Calu3 (cell line): ENCODE measurements at regions not wholly inside any gene's neighbourhood (a gene's known extent, or its start where the extent isn't known, plus 50 kb on each side); places are given as distances from the start of the nearest gene placed in this dataset.

ENCODE experiments used
- BruUV-seq: library from RNA; stranded (reverse); fragments of 400-500 nt; replicated peaks from 2 replicates; lab custom pipeline; 2021; lab: Mats Ljungman, UMichigan
- CTCF ChIA-PET: fragments of 300-600 bp; sonication (Branson Sonifier 250); formaldehyde crosslinking; loops from one replicate; lab custom pipeline; 2022; ENCODE audit warnings: antibody characterized with exemption; lab: Charles Lee
- DNase-seq: peaks from one replicate; pipeline ENCODE4 v3.0.0; 2022
- H3K27ac Mint-ChIP-seq: one replicate; pipeline ENCODE4 v1.8.0; 2022; ENCODE audit warnings: mixed read lengths; ENCODE audit not compliant: unreplicated experiment
- H3K27me3 Mint-ChIP-seq: one replicate; pipeline ENCODE4 v1.8.0; 2022; ENCODE audit warnings: mixed read lengths; ENCODE audit not compliant: unreplicated experiment
- H3K36me3 Mint-ChIP-seq: one replicate; pipeline ENCODE4 v1.8.0; 2022; ENCODE audit warnings: mild to moderate bottlenecking, moderate library complexity, mixed read lengths; ENCODE audit not compliant: insufficient read depth, unreplicated experiment
- H3K4me1 Mint-ChIP-seq: one replicate; pipeline ENCODE4 v1.8.0; 2022; ENCODE audit warnings: mild to moderate bottlenecking, low read depth, mixed read lengths; ENCODE audit not compliant: unreplicated experiment
- H3K4me3 Mint-ChIP-seq: one replicate; pipeline ENCODE4 v1.8.0; 2022; ENCODE audit warnings: mild to moderate bottlenecking, low read depth, moderate library complexity, mixed read lengths; ENCODE audit not compliant: unreplicated experiment
- H3K9me3 Mint-ChIP-seq: one replicate; pipeline ENCODE4 v1.8.0; 2022; ENCODE audit warnings: low read depth, mixed read lengths; ENCODE audit not compliant: unreplicated experiment
- intact Hi-C: fragments of 100-400 bp; cut with micrococcal nuclease; formaldehyde crosslinking; loops from one replicate; pipeline ENCODE4 v1.10.0; 2022; ENCODE audit not compliant: unreplicated experiment
- TF ChIP-seq, protein P1 (sequence below): fragments of 200-600 bp; IDR thresholded peaks from one replicate; pipeline ENCODE4 v1.8.0; 2022; ENCODE audit warnings: antibody characterized with exemption; ENCODE audit not compliant: unreplicated experiment

DNA sequence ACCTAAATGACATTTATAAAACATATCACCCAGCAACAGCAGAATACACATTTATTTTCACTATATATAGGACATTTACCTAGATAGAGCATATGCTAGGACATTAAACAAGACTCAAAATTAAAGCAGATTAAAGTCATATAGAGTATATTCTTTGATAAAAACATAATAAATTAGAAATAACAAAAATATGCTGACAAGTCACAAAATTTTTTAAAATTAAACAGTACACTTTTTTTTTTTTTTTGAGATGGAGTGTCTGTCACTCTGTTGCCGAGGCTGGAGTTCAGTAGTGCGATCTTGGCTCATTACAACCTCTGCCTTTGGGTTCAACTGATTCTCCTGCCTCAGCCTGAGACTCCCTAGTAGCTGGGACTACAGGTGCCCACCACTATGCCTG is 758.9 kb upstream of the NRXN1 start:
- TF ChIP-seq, protein P1, sequence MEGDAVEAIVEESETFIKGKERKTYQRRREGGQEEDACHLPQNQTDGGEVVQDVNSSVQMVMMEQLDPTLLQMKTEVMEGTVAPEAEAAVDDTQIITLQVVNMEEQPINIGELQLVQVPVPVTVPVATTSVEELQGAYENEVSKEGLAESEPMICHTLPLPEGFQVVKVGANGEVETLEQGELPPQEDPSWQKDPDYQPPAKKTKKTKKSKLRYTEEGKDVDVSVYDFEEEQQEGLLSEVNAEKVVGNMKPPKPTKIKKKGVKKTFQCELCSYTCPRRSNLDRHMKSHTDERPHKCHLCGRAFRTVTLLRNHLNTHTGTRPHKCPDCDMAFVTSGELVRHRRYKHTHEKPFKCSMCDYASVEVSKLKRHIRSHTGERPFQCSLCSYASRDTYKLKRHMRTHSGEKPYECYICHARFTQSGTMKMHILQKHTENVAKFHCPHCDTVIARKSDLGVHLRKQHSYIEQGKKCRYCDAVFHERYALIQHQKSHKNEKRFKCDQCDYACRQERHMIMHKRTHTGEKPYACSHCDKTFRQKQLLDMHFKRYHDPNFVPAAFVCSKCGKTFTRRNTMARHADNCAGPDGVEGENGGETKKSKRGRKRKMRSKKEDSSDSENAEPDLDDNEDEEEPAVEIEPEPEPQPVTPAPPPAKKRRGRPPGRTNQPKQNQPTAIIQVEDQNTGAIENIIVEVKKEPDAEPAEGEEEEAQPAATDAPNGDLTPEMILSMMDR = no peak
- intact Hi-C loops = no loop called here
- Mint-ChIP-seq H3K9me3 (peaks cover 7% of the 10 kb centered on the region), H3K4me1 (no peaks in the 10 kb centered on the region), H3K36me3 (no peaks in the 10 kb centered on the region), H3K27me3 (no peaks in the 10 kb centered on the region), H3K27ac (no peak overlapping the region), H3K4me3 (no peak overlapping the region)
- CTCF ChIA-PET = no interaction called here
- no peak for DNase-seq
- no TSS peak for BruUV-seq

DNA sequence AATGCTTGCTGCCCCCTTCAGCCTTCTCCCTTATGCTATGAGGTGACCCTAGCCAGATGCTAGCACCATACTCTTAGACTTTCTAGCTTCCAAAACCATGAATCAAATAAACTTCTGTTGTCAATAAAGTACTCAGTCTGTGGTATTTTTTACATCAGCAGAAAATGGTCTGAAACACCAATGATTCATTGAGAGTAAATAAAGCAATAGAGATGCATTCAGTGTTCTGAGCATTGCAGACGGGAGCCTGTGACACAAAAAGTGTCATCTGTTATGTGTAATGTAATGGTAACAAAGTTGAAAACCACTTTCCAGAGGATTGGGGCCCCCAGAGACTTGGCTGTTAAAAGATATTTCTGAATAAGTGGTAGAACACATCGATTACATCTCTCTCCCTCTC is 758.0 kb upstream of the NRXN1 start:
- H3K4me3 Mint-ChIP-seq = no peak overlapping the region
- H3K9me3 Mint-ChIP-seq = peaks cover 10% of the 10 kb centered on the region
- TF ChIP-seq, protein P1 = no peak
- no peaks in the 10 kb centered on the region for H3K36me3 Mint-ChIP-seq
- BruUV-seq = no TSS peak
- no peaks in the 10 kb centered on the region for H3K4me1 Mint-ChIP-seq
- intact Hi-C loops = no loop called here
- no peak overlapping the region for H3K27ac Mint-ChIP-seq
- no peaks in the 10 kb centered on the region for H3K27me3 Mint-ChIP-seq
- DNase-seq = no peak
- CTCF ChIA-PET = no interaction called here

DNA sequence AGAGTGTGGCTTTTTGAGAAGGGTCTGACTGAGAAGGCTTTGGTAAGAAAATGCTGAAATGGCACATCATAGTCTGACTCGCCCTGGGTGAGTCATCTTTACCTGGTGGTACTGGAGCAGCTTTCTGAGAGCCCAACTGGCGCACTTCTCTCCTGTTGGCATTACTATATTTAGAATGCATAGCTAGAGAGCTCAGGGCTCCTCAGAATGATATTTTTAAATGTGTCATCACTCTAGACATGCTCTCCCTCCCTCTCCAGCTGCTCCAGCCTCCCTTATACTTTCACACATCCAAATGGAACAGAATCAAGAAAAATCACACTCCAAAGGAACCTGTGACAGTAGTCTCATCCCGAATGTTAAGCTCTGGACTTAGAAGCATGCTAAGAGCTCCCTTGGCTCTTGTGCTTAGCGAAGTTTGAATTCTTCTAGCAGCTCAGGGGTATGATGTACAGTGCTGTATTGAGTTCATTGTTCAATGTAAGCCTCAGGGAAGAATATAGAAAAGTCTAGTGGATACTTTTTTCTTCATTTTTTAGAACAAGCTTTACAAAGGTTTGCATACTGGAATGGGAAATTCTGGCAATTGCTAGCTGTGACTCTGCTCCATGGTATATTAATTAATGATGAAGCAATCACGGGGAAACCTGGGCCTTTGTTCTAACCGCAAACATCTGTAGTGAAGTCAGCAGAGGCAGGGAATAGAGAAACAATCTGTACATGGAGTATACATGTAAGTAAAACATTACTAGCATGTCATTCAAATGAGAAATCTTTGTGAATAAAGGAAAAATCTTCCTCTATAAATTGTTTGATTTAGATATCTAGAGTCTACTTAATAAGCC is 751.2 kb upstream of the NRXN1 start:
- Mint-ChIP-seq H3K36me3 (no peaks in the 10 kb centered on the region), H3K27me3 (no peaks in the 10 kb centered on the region), H3K4me3 (no peak overlapping the region), H3K27ac (no peak overlapping the region), H3K9me3 (peaks cover 10% of the 10 kb centered on the region), H3K4me1 (no peaks in the 10 kb centered on the region)
- intact Hi-C loops = no loop called here
- TF ChIP-seq, protein P1 = no peak
- BruUV-seq = no TSS peak
- CTCF ChIA-PET = no interaction called here
- DNase-seq = peak; percentile 11

DNA sequence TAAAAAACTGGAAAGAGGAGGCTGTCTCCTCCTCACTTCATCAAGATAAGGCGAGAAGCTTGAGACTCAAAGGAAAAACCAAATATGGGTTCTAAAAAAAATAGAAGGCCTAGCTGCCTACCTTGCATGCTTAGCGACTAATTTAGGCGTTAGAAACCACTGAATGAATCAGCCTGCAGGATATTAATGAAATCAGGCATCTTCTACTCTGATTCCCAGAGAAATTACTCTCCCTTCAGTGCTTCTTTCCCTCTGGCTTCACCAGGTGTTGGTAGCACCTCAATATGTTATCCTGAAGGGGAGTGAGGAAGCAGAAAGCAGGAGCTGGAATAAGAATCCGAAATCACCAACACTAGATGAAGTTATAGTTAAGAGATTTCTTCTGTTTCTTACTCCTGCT is 749.8 kb upstream of the NRXN1 start:
- H3K27ac Mint-ChIP-seq = no peak overlapping the region
- CTCF ChIA-PET = no interaction called here
- intact Hi-C loops = no loop called here
- no peaks in the 10 kb centered on the region for H3K36me3 Mint-ChIP-seq
- H3K9me3 Mint-ChIP-seq = peaks cover 11% of the 10 kb centered on the region
- H3K4me1 Mint-ChIP-seq = no peaks in the 10 kb centered on the region
- DNase-seq = no peak
- TF ChIP-seq, protein P1 = no peak
- no peak overlapping the region for H3K4me3 Mint-ChIP-seq
- no TSS peak for BruUV-seq
- no peaks in the 10 kb centered on the region for H3K27me3 Mint-ChIP-seq
